OCI-M1 (cell line): ENCODE measurements at regions not wholly inside any gene's neighbourhood (a gene's known extent, or its start where the extent isn't known, plus 50 kb on each side); places are given as distances from the start of the nearest gene placed in this dataset.

Experiments
- DNase-seq: peaks from one replicate; lab custom pipeline; 2025; lab: John Stamatoyannopoulos, UW

DNA sequence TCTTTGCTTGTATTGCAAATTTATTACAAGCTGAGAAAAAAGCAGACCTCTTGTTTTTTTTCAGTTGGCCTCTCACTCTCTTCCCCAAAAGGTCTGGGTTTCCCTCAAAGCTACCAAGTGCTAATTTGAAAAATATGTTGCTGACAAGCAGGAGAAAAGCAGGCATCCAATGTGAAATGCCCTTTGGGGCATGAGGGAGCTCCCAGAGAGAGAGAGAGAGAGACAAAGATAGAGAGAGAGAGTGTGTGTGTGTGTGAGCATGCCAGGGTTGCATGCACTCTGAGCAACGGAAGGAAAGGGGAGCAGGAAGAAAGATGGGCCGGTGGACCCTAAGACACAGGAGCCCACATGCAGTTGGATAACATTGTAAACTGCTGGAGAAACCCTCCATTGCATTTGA, 358.4 kb downstream of the TMEM38B start:
- DNase-seq, result no peak

DNA sequence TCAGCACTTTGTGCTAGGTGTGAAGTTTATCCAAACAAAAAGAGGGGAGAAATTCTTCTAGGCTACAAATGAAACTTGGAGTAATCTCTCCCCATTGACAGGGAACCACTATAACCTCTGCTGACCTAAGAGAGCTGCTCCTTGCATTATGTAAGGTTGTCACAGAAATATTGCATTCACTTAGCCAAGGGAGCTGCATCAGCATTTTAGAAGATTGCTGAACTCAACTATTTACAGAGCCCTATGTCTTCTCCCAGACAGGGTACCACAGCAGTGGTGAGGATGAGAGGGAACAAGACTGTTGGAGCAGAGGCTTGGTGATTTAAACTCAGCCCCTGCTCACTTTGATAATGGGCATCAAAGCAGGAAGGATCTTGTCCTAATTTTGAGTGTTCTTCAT, 362.0 kb downstream of the TMEM38B start:
- DNase-seq, result no peak

DNA sequence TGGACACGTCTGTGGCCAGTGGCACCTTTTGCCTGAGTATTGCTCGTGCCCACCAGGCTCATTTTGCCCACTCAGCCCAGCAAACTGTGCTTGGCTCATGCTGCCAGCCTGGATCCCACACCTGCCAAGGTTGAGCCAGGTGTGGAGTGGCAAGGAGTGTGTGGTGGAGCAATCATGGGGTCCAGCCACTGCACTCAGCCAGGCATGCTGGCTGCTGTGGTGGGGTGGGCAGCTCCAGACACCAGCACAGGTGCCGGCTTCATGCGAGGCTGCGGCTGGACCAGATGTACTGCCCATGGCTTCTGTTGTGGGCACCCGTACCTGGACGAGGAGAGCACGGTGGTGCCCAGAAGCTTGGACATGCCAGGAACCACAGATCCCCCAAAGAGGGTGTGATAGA, 364.1 kb downstream of the TMEM38B start:
- no peak for DNase-seq

DNA sequence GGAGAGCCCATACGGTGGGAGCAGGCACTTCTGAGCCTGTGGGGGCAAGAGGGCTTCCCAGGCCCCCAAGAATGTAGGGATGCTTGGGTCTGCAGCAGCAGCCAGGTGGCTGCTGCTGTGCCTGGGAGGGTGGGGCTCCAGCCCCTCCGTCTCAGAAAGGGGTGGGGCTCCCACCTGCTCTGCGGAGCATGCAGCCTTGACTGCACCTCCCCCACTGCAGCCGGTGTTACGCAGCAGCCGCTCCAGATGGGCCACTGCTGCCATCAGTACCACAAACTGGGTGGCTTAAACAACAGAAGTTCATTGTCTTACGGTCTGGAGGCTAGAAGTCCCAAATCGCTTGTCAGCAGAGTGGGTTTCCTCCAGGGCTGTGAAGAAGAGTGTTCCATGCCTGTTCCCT, 365.5 kb downstream of the TMEM38B start:
- DNase-seq, result no peak

DNA sequence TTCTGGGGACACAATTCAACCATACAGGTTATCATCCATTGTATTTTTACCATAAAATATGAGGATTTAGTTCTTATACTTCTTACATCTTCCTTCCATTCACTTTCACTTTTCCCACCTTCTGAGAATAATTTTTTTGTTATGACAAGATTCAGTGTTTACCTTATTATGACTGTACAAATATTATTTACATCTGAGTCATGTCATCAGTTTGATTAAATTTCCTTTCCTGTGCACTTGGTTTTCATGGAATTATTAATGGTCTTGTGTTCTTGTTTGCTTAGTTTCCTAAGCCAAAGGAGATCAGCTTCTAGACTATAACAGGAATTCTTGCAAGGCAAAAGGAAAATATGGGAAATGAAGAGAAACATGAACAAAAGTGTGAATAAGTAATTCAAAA, 366.5 kb downstream of the TMEM38B start:
- DNase-seq, result no peak

DNA sequence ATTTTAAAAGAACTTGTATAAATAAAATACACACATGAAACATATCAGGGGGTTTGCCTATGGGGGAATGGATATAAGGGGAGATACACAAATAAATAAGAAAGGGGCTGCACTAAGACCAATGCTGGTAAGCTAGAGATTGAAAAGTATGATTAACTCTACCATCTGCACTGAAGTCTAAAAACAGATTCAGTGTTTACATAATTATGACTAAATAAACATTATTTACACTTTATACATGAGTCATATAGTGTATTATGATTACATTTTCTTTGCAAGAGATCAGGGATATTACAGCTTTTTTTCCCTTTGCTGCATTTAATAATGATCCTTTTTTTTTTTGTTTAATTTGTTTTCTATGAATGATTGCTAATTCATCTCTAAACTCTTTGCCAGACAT, 367.9 kb downstream of the TMEM38B start:
- DNase-seq, result no peak

DNA sequence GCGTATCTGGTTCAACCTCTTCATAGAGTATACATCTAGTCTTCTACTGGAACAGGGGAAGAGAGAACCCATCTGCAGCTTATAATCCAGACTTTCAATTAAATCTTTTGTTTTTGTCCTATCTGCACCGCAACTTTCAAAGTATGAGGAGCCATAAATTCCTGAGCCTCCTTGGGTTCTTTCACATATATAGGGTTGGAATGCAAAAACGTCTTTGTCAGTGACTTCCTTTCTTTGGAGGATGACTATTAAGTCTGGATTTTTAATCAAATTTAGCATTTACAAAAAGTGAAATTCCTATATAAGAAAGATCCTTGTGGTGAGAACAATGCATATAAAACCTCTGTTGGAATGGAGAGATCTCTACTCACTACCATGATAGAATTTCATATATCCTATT, 370.8 kb downstream of the TMEM38B start:
- no peak for DNase-seq

DNA sequence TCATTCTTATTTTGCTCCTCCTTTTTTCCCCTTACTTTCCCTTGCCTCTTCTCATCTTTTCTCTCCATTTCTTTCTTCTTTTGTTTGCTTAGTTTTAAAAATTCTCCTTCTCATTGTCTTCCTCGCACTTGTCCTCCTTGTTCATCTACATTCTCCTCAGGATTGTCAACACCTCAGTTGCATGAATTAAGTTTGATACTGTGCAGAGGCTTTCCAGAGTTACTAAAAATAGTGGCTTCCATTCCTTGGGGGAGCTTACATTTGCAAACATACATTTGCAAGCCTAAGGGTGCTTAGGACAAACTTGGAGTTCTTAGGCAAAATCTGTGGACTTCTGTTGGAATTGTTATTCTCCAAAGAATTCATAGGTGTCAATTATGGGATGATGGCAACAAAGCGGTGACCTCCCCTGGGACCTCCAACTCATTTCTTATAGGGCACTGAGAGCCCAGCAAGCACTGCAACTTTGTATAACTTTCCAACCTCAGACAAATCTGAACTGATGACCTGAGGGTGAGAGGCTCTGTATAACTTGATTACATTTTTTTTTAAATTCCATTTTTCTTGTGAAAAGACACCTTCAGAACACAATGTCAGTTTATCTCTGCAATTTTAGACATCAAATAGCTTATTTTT, 371.4 kb downstream of the TMEM38B start:
- DNase-seq, result no peak

DNA sequence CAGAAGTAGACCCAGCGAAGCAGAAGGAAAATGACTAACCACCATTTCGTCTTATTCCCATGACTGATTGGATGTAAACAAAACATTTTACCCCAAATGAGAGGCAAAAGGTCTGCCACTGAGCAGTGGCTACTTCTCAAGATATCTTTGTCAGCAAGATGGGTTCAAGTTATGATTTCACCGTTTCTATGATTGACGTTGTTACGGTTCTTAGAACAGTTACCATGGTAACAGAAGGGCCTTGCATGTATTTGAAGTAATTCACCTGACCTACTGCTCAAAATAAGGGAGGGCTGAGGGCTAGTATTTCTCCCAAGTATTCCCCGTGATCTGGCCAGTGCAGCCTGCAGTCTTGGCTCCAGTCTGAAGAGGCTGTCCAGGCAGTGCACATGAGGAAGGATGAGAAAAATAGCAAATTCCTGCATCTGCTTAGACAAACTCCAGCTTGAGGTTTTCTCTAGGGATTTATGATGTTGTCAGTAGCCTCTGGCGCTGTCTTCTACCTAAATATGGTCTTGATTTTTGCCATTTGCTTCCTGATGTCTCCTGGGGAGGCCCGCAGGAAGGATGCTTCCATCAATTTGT, 372.7 kb downstream of the TMEM38B start:
- DNase-seq, result no peak

DNA sequence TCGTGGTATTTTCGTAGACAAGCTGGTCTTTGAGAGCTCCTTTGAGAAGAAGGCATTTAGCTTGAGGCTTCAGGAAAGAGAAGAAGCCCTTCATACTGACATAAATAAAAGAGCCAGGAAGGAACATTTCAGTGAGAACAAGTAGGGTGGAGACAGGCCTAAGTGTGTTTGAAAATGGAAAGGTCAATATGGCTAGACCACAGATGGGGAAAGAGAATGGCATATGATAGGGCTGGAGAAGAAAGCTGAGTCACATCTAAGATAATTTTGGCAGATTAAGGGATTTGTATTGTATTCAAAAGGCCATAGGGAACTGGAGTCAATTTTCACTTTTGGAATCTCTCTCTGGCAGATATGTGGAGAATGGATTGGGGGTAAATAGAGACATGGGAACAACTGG, 374.9 kb downstream of the TMEM38B start:
- DNase-seq, result peak; percentile 11

DNA sequence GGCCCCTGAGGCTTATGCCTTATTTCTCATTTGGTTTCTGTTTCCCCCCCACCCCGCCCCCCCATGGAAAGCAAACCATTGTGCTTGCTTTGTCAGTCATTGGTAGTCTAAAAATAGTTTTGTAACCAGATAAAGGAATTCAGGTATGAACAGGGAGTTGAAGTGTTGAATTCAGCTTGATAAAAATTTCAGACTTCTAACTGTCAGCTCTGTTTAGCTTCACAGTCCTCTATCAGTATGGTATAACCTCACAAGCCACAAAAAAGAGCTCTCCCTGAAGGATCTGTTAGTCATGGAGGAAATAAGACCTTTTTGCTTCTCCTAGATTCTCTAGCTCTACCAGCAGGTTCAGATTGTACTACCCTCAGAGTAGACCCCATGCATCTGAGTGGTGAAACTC, 378.1 kb downstream of the TMEM38B start:
- peak; percentile 12 for DNase-seq

DNA sequence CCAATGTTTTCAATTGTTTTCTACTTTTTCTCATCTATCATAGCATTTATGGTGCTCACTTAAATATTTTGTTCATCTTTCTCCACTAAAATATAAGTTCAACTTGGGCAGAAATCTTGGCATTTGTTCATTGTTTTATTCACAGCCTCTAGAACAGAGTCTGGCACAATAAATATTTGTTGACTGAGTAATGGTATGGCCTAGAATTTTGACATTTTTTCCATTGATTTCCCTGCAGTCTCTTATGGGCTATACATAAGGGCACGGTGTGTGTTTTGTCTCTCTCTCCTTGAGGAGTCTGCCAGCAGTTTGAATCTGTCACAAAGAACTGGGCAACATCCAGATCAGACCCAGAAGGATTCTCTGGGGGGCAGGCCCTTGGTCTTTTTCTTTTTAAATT, 379.7 kb downstream of the TMEM38B start:
- DNase-seq, result no peak

DNA sequence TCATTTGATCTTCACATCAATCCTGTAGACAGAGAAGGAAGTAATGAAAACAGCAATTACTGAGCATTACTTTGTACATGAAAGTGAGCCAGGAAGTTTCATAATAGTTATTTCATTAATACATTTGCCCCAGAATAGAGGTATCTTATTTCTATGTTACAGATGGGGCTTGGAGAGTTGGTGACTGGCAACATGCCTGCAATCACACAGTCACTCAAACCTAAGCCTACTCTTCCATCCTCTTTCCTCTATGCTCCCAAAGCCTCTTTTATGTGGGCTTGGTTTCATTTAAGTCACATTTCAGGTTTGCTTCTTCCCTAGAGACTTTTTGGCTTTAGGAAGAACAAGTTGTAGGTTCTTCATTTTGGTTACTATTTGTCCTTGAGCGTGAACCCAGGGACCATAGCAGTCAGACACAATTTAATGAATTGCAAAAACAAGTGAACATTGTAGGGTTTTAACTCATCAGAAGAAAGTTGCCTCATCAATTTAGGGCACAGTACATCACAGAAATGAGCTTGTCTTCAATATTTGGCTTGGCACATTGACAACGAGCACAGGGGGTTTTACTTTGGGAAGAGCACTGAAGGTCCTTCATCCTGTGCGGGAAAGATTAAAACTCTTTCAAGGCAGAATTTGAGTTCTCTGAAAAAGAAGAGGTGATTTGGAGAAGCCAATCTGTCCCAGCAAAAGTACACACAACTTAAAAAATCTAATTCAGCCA, 381.1 kb downstream of the TMEM38B start:
- no peak for DNase-seq

DNA sequence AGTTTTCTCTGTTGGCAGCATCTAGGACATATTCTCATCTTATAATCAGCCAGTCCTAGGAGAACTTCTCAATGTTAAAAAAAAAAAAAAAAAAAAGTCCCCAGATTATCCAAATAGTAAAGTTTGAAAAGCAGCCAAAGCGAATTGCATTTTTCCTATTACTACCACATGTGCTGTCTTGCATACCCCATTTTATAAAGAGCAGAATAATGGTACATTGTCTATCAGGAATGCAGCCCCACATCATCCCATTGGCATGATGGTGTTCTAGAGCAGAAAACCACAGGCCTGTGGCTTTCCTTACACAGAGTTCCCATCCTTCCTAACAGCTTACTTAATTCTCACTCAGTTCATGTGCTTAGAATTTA, 381.6 kb downstream of the TMEM38B start:
- no peak for DNase-seq

DNA sequence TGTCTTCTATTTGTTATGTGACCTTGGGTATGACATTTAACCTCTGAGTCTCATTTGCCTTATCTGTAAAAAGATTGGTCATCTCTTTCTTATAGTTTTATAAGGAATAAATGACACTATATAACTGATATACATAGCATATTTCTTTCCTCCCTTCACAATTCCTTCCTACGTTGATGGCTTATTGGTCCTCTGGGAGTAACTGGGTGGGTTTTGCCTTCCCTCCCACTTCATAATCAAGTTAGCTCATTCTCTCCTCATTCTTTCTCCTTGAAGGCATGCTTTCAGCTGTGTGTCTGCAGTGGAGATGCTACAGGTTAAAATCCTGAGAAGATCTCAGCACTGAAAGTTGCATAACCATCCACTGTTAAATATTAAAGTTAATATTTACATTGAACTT, 382.4 kb downstream of the TMEM38B start:
- no peak for DNase-seq

DNA sequence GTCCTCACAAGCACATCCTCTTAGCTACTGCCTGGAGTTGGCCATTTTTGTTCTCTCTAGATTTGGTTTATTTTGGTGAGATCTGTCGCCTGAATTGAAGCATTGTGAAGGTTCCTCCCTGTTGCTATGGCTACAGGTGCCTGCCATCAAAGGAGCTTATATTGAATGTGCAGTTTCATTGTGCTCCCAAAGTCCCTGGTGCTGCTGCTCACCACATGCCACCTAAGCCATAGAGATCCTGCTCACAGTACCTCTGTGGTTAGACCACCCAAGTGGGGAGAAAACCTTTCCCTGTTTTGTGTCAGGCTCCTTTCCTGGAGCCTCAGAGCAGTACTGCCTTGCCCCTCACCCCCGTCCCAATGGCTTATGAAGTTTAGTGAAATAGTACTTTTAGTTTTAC, 383.4 kb downstream of the TMEM38B start:
- DNase-seq, result no peak

DNA sequence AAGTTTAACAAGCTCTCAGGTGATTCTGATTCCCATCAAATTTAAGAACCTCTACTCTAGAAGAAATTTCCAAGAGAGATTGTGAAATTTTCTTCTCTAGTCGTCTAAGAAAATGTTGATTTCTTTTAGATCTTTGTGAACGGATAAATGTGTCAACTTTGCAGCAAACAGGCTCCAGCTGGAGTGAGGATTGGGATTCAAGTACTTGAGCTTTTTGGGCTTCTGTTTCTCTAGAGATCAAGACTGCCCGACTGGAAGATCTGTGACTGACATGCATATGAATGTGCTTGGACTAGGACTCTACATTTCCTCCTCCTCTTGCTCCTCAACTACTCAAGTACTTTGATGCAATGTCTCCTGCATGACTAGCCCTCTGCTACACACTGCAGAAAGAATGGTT, 388.3 kb downstream of the TMEM38B start:
- no peak for DNase-seq

DNA sequence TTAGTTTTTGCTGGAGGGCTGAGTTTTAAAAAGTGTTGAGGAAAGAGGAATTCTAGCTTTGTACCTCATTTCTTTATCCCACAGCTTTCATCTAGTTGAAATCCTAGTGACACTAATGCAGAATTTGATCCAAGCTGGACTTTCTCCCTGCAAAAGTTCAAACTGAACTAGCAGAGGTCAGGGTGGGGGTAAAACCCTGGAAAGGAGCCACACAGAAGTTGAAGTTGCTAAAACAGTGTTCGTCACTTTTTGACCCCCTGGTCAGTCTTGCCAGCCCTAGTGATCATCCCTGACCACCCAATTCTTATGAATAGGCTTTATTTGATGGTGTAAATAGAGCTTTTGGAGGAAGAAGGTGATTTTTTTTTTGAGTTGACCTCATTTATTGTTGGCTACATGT, 390.4 kb downstream of the TMEM38B start:
- DNase-seq, result no peak

DNA sequence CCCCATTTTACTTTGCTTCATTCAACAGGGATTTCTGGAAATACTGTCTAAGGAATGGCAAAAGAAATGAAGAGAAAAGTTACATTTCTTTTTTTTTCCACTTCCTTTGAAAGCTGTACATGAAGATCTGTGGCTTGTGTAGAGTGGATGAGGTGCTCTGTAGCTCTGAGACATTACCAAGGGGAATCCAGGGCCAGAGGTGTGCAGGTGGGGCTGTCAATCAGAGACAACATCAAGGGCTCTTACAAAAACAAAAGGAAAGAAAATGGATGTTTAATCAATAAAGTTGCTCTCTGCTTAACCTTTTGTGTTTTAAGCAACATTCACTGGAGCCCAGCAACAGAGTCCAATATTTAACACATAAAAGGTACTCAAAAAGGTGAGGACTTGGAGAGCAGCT, 391.1 kb downstream of the TMEM38B start:
- no peak for DNase-seq

DNA sequence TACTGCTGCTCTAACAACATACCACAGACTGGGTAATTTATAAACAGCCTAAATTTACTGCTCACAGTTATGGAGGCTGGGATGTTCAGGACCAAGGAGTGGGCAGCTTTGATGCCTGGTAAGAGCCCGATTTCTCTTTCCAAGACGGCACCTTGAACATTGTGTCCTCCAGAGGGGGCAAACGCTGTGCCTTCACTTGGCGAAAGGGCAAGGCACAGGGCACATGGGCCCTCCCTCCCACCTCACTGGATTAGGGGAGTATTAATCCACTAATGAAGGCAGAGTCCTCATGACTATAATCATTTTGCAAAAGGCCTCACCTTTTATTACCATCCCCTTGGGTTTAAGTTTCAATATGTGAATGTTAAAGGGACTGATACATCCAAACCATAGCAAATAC, 397.7 kb downstream of the TMEM38B start:
- DNase-seq, result no peak

DNA sequence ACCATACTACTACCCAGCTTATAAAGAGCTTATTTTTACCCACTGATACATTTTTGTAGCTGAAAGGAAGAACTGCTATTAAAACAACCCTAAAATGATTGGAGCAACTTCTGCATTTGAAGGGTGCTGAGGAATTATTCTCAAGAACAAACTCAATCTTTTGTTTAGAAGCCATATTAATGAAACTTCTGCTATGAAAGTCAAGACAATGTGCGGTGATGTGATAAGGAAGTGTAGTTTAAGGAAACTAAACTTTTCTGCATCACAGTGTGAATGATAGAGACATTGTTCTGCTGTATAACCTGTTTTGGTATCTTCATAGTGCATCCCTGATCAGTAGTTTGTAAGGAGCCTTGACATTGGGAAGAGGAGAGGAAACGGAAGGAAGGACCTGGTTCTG, 408.5 kb downstream of the TMEM38B start:
- peak; percentile 23 for DNase-seq

DNA sequence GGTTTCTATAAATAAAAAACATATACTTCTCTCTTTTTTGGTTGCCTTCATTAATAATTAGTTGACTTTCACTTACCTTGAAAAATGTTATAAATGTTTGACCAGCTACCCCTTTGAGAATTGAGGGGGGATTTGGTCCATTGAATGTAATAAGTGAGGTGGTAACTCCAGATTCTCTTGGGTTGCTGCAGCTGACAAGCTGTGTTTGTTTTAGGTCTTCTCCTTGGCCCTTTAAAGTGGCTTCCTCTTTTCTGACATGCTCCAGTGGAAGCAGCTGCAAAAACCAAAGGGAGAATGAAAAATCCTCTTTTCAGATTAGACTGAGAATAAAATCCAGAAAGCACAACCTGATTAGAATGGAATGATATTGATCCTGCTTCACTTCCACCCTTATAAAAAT, 410.5 kb downstream of the TMEM38B start:
- DNase-seq, result peak; percentile 5

DNA sequence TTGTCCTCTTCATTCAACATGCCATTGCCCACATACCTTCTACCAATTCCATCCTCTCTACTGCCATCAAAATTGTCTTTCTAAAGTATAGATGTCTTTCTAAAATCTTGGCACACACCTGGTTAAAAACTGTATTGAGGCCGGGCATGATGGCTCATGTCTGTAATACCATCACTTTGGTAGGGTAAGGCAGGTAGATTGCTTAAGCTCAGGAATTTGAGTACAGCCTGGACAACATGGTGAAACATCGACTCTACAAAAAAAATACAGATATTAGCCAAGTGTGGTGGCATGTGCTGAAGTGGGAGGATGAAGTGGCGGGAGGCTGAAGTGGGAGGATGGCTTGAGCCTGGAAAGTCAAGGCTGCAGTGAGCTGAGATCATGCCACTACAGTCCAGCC, 412.1 kb downstream of the TMEM38B start:
- DNase-seq, result no peak

DNA sequence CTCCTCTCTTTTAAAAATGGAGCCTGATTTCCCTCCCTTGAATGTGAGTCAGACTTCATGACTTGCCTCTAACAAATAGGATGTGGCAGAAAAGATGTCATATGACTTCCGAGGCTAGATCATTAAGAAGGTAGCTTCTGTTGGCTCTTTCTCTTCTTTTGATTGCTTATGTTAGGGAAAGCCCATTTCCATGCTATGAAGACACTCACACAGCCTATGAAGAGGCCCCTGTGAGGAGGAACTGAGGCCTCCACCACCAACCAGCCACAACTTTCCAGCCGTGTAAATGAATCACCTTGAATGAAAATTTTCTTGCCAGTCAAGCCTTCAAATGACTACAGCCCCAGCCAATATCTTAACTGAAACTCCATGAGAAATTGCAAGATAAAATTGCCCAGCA, 413.4 kb downstream of the TMEM38B start:
- no peak for DNase-seq
